HepG2 (cell line): ENCODE measurements at regions not wholly inside any gene's neighbourhood (a gene's known extent, or its start where the extent isn't known, plus 50 kb on each side); places are given as distances from the start of the nearest gene placed in this dataset.

ENCODE experiments used
- ASH2L ChIP-seq: fragments of 300-600, 200-600 bp; sonication (generic); IDR thresholded peaks from 2 replicates; pipeline ENCODE4 v1.7.0; 2017; ENCODE audit warnings: low read depth, mild to moderate bottlenecking, moderate library complexity, mixed read lengths, low read length; ENCODE audit not compliant: insufficient read length
- ATF6 ChIP-seq: sonication (generic); formaldehyde crosslinking; conservative IDR thresholded peaks from 2 replicates; pipeline ENCODE4 v1.4.0; 2020; ENCODE audit warnings: missing genetic modification reagents
- CBX1 ChIP-seq: IDR thresholded peaks from one replicate; pipeline ENCODE4 v1.6.1; 2016; ENCODE audit warnings: antibody characterized with exemption, low read depth
- CEBPG ChIP-seq: IDR thresholded peaks from 2 replicates; pipeline ENCODE4 v1.6.1; 2016
- CENPBD1 ChIP-seq: sonication (generic); formaldehyde crosslinking; IDR thresholded peaks from 2 replicates; pipeline ENCODE4 v1.8.0; 2022; ENCODE audit warnings: missing genetic modification reagents, low read depth, mild to moderate bottlenecking, borderline replicate concordance
- CHCHD3 ChIP-seq: sonication (generic); formaldehyde crosslinking; IDR thresholded peaks from 2 replicates; pipeline ENCODE4 v1.8.0; 2022; ENCODE audit warnings: mild to moderate bottlenecking, missing genetic modification reagents, moderate library complexity
- ESRRA ChIP-seq: sonication (generic); formaldehyde crosslinking; IDR thresholded peaks from 2 replicates; pipeline ENCODE4 v1.5.1; 2020; ENCODE audit warnings: mild to moderate bottlenecking, low read depth, missing genetic modification reagents
- ETS1 ChIP-seq: sonication (generic); formaldehyde crosslinking; IDR thresholded peaks from 2 replicates; pipeline ENCODE4 v1.4.0; 2020; ENCODE audit warnings: missing genetic modification reagents
- FLYWCH1 ChIP-seq: sonication (generic); formaldehyde crosslinking; IDR thresholded peaks from 2 replicates; pipeline ENCODE4 v1.8.1; 2023; ENCODE audit warnings: mild to moderate bottlenecking, missing genetic modification reagents
- MTA3 ChIP-seq: sonication (generic); formaldehyde crosslinking; IDR thresholded peaks from 2 replicates; pipeline ENCODE4 v1.4.0; 2020; ENCODE audit warnings: missing genetic modification reagents
- MXI1 ChIP-seq: IDR thresholded peaks from 3 replicates; pipeline ENCODE4 v1.6.1; 2012; ENCODE audit warnings: low read depth, low read length, inconsistent platforms, borderline replicate concordance
- NFE2L2 ChIP-seq: fragments of 150-350 bp; IDR thresholded peaks from 2 replicates; pipeline ENCODE4 v1.6.1; 2014; ENCODE audit warnings: low read length
- PAWR ChIP-seq: sonication (generic); formaldehyde crosslinking; IDR thresholded peaks from 2 replicates; pipeline ENCODE4 v1.4.0; 2020; ENCODE audit warnings: missing genetic modification reagents, mild to moderate bottlenecking, borderline replicate concordance
- RAD21 ChIP-seq: fragments of 450-650 bp; formaldehyde crosslinking; IDR thresholded peaks from 2 replicates; pipeline ENCODE4 v1.5.0; 2020; ENCODE audit warnings: mild to moderate bottlenecking
- RARA ChIP-seq: IDR thresholded peaks from 2 replicates; pipeline ENCODE4 v1.6.1; 2016; ENCODE audit warnings: missing genetic modification reagents, missing compliant biosample characterization
- RCOR2 ChIP-seq: IDR thresholded peaks from 2 replicates; pipeline ENCODE4 v1.6.1; 2016; ENCODE audit warnings: missing biosample characterization, missing genetic modification reagents
- RFXANK ChIP-seq: IDR thresholded peaks from 2 replicates; pipeline ENCODE4 v1.6.1; 2016
- RXRA ChIP-seq: sonication (generic); formaldehyde crosslinking; IDR thresholded peaks from 2 replicates; pipeline ENCODE4 v1.5.1; 2020; ENCODE audit warnings: missing genetic modification reagents
- RXRB ChIP-seq: IDR thresholded peaks from 2 replicates; pipeline ENCODE4 v1.6.1; 2016; ENCODE audit warnings: borderline replicate concordance, missing genetic modification reagents, missing compliant biosample characterization
- SETDB1 ChIP-seq: sonication (generic); formaldehyde crosslinking; IDR thresholded peaks from 2 replicates; pipeline ENCODE4 v1.5.1; 2020; ENCODE audit warnings: missing genetic modification reagents, mild to moderate bottlenecking, borderline replicate concordance
- SNAPC2 ChIP-seq: sonication (generic); formaldehyde crosslinking; IDR thresholded peaks from 2 replicates; pipeline ENCODE4 v1.8.1; 2022; ENCODE audit warnings: mild to moderate bottlenecking, missing genetic modification reagents
- ZNF563 ChIP-seq: sonication (generic); formaldehyde crosslinking; IDR thresholded peaks from 2 replicates; pipeline ENCODE4 v1.8.0; 2022; ENCODE audit warnings: mild to moderate bottlenecking, moderate library complexity, missing genetic modification reagents
- TF ChIP-seq, protein P1 (sequence below): IDR thresholded peaks from 2 replicates; pipeline ENCODE4 v1.6.1; 2016
- TF ChIP-seq, protein P2 (sequence below): IDR thresholded peaks from 2 replicates; pipeline ENCODE4 v1.6.1; 2012; ENCODE audit warnings: low read length, improper control_type of control experiment

- TF ChIP-seq, protein P1, sequence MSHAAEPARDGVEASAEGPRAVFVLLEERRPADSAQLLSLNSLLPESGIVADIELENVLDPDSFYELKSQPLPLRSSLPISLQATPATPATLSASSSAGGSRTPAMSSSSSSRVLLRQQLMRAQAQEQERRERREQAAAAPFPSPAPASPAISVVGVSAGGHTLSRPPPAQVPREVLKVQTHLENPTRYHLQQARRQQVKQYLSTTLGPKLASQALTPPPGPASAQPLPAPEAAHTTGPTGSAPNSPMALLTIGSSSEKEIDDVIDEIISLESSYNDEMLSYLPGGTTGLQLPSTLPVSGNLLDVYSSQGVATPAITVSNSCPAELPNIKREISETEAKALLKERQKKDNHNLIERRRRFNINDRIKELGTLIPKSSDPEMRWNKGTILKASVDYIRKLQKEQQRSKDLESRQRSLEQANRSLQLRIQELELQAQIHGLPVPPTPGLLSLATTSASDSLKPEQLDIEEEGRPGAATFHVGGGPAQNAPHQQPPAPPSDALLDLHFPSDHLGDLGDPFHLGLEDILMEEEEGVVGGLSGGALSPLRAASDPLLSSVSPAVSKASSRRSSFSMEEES (CRISPR knock-in tag): no peak
- TF ChIP-seq RARA (peak; percentile 24; the same call in 1 of the 2 replicates), MTA3 (CRISPR knock-in tag) (no peak), PAWR (CRISPR knock-in tag) (no peak), RXRA (CRISPR knock-in tag) (no peak; the same call in 1 of the 2 replicates), RXRB (CRISPR knock-in tag) (no peak), CHCHD3 (CRISPR knock-in tag) (no peak), SNAPC2 (CRISPR knock-in tag) (peak; percentile 87), RAD21 (CRISPR knock-in tag) (0 out of 2 replicates have a peak, but pooled peaks have one; percentile 14), CEBPG (CRISPR knock-in tag) (peak; percentile 80), MXI1 (no peak), ESRRA (no peak), ATF6 (CRISPR knock-in tag) (no peak), NFE2L2 (no peak), ETS1 (CRISPR knock-in tag) (no peak), RFXANK (CRISPR knock-in tag) (no peak), ZNF563 (CRISPR knock-in tag) (no peak), SETDB1 (CRISPR knock-in tag) (no peak), CENPBD1 (CRISPR knock-in tag) (no peak), ASH2L (peak; percentile 45), RCOR2 (CRISPR knock-in tag) (no peak), CBX1 (no peak), FLYWCH1 (CRISPR knock-in tag) (0 out of 2 replicates have a peak, but pooled peaks have one; percentile 77)
- TF ChIP-seq, protein P2, sequence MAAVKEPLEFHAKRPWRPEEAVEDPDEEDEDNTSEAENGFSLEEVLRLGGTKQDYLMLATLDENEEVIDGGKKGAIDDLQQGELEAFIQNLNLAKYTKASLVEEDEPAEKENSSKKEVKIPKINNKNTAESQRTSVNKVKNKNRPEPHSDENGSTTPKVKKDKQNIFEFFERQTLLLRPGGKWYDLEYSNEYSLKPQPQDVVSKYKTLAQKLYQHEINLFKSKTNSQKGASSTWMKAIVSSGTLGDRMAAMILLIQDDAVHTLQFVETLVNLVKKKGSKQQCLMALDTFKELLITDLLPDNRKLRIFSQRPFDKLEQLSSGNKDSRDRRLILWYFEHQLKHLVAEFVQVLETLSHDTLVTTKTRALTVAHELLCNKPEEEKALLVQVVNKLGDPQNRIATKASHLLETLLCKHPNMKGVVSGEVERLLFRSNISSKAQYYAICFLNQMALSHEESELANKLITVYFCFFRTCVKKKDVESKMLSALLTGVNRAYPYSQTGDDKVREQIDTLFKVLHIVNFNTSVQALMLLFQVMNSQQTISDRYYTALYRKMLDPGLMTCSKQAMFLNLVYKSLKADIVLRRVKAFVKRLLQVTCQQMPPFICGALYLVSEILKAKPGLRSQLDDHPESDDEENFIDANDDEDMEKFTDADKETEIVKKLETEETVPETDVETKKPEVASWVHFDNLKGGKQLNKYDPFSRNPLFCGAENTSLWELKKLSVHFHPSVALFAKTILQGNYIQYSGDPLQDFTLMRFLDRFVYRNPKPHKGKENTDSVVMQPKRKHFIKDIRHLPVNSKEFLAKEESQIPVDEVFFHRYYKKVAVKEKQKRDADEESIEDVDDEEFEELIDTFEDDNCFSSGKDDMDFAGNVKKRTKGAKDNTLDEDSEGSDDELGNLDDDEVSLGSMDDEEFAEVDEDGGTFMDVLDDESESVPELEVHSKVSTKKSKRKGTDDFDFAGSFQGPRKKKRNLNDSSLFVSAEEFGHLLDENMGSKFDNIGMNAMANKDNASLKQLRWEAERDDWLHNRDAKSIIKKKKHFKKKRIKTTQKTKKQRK: no peak
Measured at GRCh38 chr20:53712212-53712977, 118.8 kb upstream of the ZNF217 start (continued).
